HG03103 (cell line): ENCODE measurements at regions not wholly inside any gene's neighbourhood (a gene's known extent, or its start where the extent isn't known, plus 50 kb on each side); places are given as distances from the start of the nearest gene placed in this dataset.
"Not testable (repeated sequence)": the region's sequence is repeated elsewhere in the genome, so short reads cannot be mapped to it uniquely, and the experiment has no call there.

Source experiments
- ATAC-seq: cut with Tn5 transposase; IDR thresholded peaks from one replicate; pipeline ENCODE4 v1.9.1; 2021; ENCODE audit warnings: low read depth; ENCODE audit not compliant: unreplicated experiment

- no peak for ATAC-seq
These were observed 184.8 kb upstream of the CRIM1 start for GRCh38 chr2:36170805-36171204.

GRCh38 chr2:36169843-36170242 lies 185.7 kb upstream of the CRIM1 start:
- ATAC-seq, result no peak

DNA sequence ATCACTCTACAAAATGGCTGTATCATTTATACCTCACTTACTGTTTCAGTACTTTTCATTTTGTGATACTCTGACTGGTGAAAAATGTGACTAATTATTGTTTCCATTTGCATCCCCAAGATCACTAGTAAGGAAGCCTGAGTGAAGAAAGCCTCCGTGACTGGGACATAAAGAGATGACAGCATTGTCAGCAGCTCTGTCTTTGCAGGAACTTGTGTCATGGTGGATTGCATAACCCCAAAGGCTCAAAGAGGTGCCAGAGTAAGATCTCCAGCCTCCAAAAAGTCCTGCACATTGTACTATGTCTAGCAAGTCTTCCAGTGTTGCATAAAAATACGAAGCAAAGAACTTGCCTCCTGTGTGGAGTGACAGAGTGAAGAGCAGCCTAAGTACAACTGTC lies 187.5 kb upstream of the CRIM1 start:
- ATAC-seq, result no peak

GRCh38 chr2:36165132-36165531 lies 190.4 kb upstream of the CRIM1 start:
- ATAC-seq, result no peak

DNA sequence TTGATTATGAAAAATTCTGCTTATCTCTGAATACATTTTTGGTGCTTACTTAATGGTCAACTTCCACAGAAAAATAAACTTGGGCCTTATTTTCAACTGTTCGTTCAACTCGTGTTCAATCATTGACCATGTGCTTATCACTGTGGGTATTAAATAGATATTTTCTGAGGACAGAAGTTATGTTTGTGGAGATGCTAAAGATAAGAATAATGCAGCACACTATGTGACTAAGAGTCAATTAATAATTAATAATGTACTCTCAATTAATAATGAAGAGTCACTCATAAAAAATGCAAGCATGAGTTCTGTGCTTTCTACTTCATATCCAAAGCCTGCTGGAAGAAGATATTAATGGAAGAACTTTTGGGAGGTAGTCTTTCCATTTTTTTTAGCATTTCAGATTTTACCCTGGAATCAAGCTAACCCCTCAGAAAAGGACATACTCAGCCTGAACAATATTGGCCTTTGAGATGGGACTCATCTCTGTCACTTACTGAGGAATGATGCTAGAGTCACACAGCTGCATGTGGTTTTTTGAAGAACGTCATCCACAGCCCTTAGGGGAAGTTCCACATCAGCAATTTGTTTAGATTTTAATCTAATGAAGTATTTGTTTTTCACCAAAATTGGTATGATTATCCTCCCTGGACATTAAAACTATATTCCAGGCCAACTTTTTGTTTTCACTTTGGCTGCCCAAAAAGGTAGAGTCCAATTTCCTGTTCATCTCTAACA lies 191.9 kb upstream of the CRIM1 start:
- no peak for ATAC-seq

GRCh38 chr2:36157093-36157492 lies 198.5 kb upstream of the CRIM1 start:
- not testable (repeated sequence) for ATAC-seq

- ATAC-seq, result no peak
These were observed 207.7 kb upstream of the CRIM1 start for GRCh38 chr2:36147670-36148390.

GRCh38 chr2:36146765-36147164 lies 208.8 kb upstream of the CRIM1 start:
- ATAC-seq, result no peak

DNA sequence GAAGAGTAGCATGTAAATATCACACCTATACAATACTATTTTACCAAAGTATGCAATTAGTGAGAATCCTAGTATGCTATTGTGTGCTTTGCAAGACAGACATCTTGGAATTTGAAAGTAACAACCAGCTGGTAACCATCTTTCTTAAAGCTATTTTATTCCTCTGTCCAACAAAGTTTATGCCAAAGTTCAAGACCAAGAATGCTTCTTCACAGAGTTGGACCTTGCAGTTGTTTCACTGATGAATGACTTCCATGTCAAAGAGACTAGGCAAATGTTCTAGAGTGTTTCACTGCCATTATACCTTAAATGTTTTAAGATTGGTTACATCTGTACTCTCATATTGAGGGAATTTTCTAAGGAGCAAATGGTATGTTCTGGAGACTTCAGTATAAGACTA lies 215.2 kb upstream of the CRIM1 start:
- ATAC-seq, result no peak

DNA sequence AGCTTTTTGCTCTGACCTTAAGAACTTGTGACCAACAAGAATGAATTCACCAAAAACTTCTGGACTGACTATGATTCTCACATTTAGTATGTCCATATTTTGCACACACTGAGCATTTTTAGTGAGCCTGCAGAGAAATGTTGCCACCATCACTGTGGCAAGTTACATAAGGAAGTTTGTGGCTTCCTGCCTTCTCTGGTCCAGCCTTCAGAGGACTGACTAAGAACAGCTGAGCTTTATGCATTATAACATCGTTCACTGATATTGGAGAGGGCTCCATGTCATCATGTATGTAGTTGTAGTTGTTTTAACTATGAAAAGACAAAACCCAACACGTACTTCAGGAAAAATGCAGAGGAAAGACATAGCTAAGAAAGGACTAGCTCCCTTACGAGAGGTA lies 218.0 kb upstream of the CRIM1 start:
- no peak for ATAC-seq

DNA sequence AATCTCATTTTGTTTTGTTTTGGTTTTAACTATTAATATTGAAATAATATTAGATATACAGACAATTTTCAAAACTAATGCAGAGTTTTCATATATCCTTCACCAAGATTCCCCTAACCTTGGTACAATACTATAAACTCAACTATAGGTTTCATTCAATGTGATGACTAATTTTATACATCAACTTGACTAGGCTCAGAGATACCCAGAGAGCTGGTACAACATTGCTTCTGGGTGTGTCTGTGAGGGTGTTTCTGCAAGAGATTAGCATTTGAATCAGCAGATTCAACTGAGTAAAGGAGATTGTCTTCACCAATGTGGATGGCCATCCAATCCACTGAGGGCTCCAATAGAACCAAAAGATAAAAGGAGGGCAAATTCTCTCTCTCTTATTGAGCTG lies 221.3 kb upstream of the CRIM1 start:
- no peak for ATAC-seq

DNA sequence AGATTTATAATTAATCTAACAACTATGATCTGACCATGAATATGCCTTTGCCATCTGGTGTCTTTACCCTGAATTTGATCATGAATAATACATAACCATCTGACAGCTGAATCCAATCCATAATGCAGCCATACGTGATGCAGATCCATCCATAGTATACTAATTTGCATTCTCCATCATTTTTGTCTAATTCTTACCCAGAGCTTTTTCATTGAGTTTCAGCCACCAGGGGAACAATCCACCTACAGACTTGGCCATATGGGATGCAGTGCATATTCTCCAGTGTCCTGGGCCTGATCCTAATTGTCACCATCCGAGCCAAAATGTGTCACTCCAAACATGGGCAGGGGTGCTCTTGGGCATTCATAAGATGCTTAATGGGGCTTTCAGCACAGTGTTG lies 227.2 kb upstream of the CRIM1 start:
- no peak for ATAC-seq

DNA sequence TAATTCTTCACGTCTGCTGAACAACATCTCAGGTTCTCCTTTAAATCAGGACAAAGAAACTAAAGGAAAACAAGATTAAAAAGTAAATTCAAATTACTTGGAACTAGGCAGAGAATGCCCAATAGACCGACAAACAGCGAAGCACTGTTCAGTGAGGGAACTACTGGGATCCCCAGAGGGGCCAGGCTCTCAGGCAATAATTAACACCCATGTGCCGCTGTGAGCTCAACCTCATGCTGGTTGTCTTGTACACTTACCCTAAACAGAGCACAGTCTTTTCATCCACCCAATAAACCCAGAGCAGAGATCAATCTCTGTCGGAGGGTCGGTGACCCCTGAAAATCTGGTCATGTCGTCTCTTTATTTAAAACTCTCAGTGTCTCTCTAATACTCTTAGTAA lies 229.9 kb upstream of the CRIM1 start:
- no peak for ATAC-seq

DNA sequence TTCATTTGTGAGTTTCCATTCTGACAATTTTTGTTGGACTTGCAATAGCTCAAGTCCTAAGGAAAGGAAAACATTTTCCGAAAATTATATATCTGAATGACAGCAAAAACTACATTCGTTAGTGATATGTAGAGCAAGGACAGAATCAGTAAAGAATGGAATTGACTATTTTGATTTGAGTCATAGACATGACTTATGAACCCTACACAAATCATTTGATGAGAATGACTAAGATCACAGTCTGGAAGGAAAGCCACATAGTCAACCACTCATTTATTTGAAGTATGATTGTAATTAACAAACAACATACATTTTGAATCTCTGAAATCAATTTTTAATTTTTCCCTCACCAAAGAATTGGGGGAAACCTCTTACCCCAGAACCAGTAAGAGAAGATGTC lies 231.6 kb upstream of the CRIM1 start:
- ATAC-seq, result no peak

DNA sequence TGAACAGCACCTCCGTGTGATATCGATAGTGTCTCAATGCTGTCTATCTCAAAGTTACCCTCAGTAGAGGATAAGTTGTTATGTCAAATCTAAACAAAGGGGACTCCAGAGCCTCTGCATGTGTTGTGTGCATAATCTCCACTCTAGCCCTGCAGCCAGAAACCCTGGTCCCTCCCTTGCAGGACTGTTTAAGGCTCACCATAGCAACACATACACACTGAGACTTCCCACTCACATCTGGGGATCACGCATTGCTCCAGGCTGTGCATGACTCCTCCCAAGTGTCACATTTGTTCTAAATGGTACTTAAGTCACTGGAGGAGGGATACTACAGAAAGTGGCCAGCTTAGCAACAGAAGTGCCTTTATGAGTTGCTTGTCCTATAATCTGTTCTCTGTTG lies 258.6 kb upstream of the CRIM1 start:
- ATAC-seq, result no peak

GRCh38 chr2:36091844-36092741 lies 263.5 kb upstream of the CRIM1 start:
- ATAC-seq, result not testable (repeated sequence)

GRCh38 chr2:36088716-36089328 lies 266.8 kb upstream of the CRIM1 start:
- ATAC-seq, result no peak

DNA sequence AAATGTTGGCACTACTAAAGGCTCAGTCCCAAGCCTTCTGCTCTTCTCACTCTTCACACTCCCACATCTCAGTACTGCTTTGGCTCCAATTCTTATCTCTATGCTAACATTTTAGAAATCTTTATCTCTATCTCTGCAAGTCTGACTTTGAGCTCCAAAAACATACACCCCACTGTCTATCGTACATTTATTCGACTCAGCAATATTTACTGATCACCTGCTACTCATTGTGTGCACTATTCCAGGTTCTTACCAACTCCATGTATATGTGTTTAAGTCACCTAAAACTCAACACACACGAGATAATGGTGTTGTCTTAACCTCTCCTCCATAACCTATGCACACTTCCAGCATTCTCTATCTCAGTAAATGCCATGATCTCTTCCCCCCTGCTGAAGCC lies 268.2 kb upstream of the CRIM1 start:
- no peak for ATAC-seq

DNA sequence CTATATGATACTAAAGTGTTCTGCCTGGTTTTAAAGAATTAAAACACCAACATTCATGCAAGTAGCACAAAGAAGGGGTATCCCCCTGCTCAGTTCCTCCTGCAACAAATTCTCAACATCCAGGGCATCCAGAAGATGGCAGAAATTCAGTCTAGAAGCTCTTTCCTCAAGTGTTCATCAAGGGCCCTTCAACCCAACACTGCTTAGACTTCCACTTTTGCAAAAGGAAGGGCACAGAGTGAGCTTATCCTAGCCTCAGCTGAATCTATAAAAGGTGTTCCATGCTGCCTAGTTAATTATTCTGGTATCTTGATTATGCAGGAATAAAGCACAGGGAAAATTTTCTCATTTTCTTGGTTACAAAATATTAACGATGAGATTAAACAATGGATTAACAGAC lies 275.8 kb upstream of the CRIM1 start:
- no peak for ATAC-seq

- no peak for ATAC-seq
These were observed 281.6 kb upstream of the CRIM1 start for GRCh38 chr2:36074008-36074407.

GRCh38 chr2:36071698-36072097 lies 283.9 kb upstream of the CRIM1 start:
- ATAC-seq, result no peak
